Panc1 (cell line): ENCODE measurements at regions not wholly inside any gene's neighbourhood (a gene's known extent, or its start where the extent isn't known, plus 50 kb on each side); places are given as distances from the start of the nearest gene placed in this dataset.

ENCODE experiments used
- ATAC-seq: fragments of 200-7000 bp; cut with Tn5 transposase; 2 replicates; pipeline ENCODE4 v1.9.1; 2020; ENCODE audit warnings: mild to moderate bottlenecking, moderate library complexity
- BruUV-seq: library from RNA; stranded (reverse); fragments of 400-500 nt; replicated peaks from 2 replicates; lab custom pipeline; 2021; lab: Mats Ljungman, UMichigan
- CTCF ChIA-PET: fragments of 300-600 bp; sonication (Branson Sonifier 250); formaldehyde crosslinking; loops from one replicate; lab custom pipeline; 2022; ENCODE audit warnings: antibody characterized with exemption; lab: Charles Lee
- POLR2A ChIA-PET: fragments of 300-600 bp; sonication (Branson Sonifier 250); formaldehyde crosslinking; loops from one replicate; lab custom pipeline; 2022; ENCODE audit warnings: antibody characterized with exemption; lab: Charles Lee
- DNase-seq: peaks from one replicate; pipeline ENCODE4 v3.0.0-alpha.2; 2010; ENCODE audit warnings: low read depth, low spot score
- H3K27ac ChIP-seq: 2 replicates; pipeline ENCODE4 v1.5.1; 2011; ENCODE audit warnings: mild to moderate bottlenecking, low read length, inconsistent platforms
- H3K27me3 ChIP-seq: fragments of 200-500 bp; sonication (Bioruptor generic); 2 replicates; pipeline ENCODE4 v1.6.0; 2014; ENCODE audit warnings: low read length, inconsistent platforms; ENCODE audit not compliant: control insufficient read depth, insufficient read depth
- H3K36me3 ChIP-seq: fragments of 200-500 bp; sonication (Bioruptor generic); 2 replicates; pipeline ENCODE4 v1.5.1; 2014; ENCODE audit warnings: inconsistent platforms, mild to moderate bottlenecking, low read length, moderate library complexity; ENCODE audit not compliant: control insufficient read depth, insufficient read depth
- H3K4me1 ChIP-seq: 2 replicates; pipeline ENCODE4 v1.5.1; 2011; ENCODE audit warnings: inconsistent platforms, mild to moderate bottlenecking, low read length, moderate library complexity; ENCODE audit not compliant: control insufficient read depth, insufficient read depth
- H3K4me3 ChIP-seq, 2 experiments: 2 replicates each; pipeline ENCODE4 v1.5.1; 2011 to 2012; ENCODE audit warnings: low read depth in 2 of 2, low read length in 2 of 2, mild to moderate bottlenecking in 2 of 2, inconsistent platforms in 1 of 2, moderate library complexity in 1 of 2
- H3K9me3 ChIP-seq: fragments of 200-500 bp; sonication (Bioruptor generic); 2 replicates; pipeline ENCODE4 v1.5.1; 2014; ENCODE audit warnings: low read depth, mild to moderate bottlenecking, inconsistent platforms, low read length, moderate library complexity; ENCODE audit not compliant: control insufficient read depth, insufficient read depth
- POLR2AphosphoS5 ChIP-seq: IDR thresholded peaks from 2 replicates; pipeline ENCODE4 v1.6.1; 2012; ENCODE audit warnings: mild to moderate bottlenecking, low read depth, low read length, moderate library complexity
- REST ChIP-seq, 2 experiments: IDR thresholded peaks; 2 replicates each; pipeline ENCODE4 v1.6.1; 2011 to 2012; ENCODE audit warnings: low read depth in 2 of 2, control low read depth in 1 of 2, low read length in 1 of 2, mild to moderate bottlenecking in 1 of 2, moderate library complexity in 1 of 2; ENCODE audit not compliant: insufficient read depth in 1 of 2
- SIN3A ChIP-seq: IDR thresholded peaks from 2 replicates; pipeline ENCODE4 v1.6.1; 2012; ENCODE audit warnings: low read depth, mild to moderate bottlenecking, low read length, moderate library complexity, borderline replicate concordance; ENCODE audit not compliant: insufficient read depth
- TCF7L2 ChIP-seq: IDR thresholded peaks from 2 replicates; pipeline ENCODE4 v1.6.1; 2011; ENCODE audit warnings: mild to moderate bottlenecking, low read depth, low read length, inconsistent platforms
- in situ Hi-C: cut with HindIII; loops from 2 replicates; pipeline ENCODE4 v1.10.0; 2016; ENCODE audit warnings: low sequenced_read_pairs, low pct_unique_long_range_greater_than_20kb
- intact Hi-C: fragments of 100-400 bp; cut with micrococcal nuclease; formaldehyde crosslinking; loops from one replicate; pipeline ENCODE4 v1.10.0; 2022; ENCODE audit not compliant: unreplicated experiment
- TF ChIP-seq, protein P1 (sequence below): fragments of 450-650 bp; IDR thresholded peaks from 2 replicates; pipeline ENCODE4 v1.5.1; 2017; ENCODE audit warnings: mild to moderate bottlenecking

DNA sequence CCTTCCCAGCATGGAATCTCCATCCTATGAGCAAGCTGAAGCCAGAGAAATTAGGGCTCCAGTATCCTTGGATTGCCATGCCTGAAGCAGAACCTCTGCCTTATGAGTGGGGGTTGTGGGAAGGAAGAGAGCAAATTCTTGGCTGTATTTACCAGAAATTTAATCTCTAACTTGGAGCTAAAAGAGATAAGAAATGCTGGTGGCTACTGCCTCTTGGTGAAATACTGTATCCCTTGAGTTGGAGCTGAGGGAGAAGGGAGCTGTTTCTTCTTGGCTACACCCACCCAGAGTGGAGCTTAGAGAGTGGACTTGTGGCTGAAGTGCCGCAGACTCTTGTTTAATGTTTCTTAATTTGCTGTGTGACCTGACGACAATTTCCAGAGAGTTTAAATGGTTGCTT is 447.3 kb downstream of the ARHGEF28 start:
- H3K27me3 ChIP-seq: no peaks in the 10 kb centered on the region
- POLR2A ChIA-PET: no interaction called here
- no peak for DNase-seq

GRCh38 chr5:74072646-74073045 is 446.6 kb downstream of the ARHGEF28 start:
- BruUV-seq: no TSS peak

More for the DNA sequence above, 447.3 kb downstream of the ARHGEF28 start:
- peaks cover 1% of the 10 kb centered on the region for H3K4me1 ChIP-seq
- in situ Hi-C loops (no loop called here), intact Hi-C loops (no loop called here)
- no peaks in the 10 kb centered on the region for H3K36me3 ChIP-seq
- TF ChIP-seq REST (IDR thresholded peaks at IDR 0.05; ENCODE audit: insufficient read depth in 1 of 2, low read depth in 2 of 2, low read length in 1 of 2) (no peak), TCF7L2 (no peak), SIN3A (no peak), POLR2AphosphoS5 (no peak)
- TF ChIP-seq, protein P1, sequence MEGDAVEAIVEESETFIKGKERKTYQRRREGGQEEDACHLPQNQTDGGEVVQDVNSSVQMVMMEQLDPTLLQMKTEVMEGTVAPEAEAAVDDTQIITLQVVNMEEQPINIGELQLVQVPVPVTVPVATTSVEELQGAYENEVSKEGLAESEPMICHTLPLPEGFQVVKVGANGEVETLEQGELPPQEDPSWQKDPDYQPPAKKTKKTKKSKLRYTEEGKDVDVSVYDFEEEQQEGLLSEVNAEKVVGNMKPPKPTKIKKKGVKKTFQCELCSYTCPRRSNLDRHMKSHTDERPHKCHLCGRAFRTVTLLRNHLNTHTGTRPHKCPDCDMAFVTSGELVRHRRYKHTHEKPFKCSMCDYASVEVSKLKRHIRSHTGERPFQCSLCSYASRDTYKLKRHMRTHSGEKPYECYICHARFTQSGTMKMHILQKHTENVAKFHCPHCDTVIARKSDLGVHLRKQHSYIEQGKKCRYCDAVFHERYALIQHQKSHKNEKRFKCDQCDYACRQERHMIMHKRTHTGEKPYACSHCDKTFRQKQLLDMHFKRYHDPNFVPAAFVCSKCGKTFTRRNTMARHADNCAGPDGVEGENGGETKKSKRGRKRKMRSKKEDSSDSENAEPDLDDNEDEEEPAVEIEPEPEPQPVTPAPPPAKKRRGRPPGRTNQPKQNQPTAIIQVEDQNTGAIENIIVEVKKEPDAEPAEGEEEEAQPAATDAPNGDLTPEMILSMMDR: no peak
- ATAC-seq: no peak
- H3K9me3 ChIP-seq: no peaks in the 10 kb centered on the region
- no peak overlapping the region for H3K27ac ChIP-seq
- no peak overlapping the region for H3K4me3 ChIP-seq
- CTCF ChIA-PET: interaction anchor here (0.6 kb wide), 1 partner anchor 31 kb away, joined by 4 read pairs; no protein-coding TSS in a partner anchor
- no TSS peak for BruUV-seq

More at GRCh38 chr5:74072646-74073045, 446.6 kb downstream of the ARHGEF28 start:
- Histone ChIP-seq H3K4me3 (no peak overlapping the region), H3K27ac (no peak overlapping the region), H3K36me3 (no peaks in the 10 kb centered on the region), H3K27me3 (no peaks in the 10 kb centered on the region), H3K4me1 (peaks cover 7% of the 10 kb centered on the region), H3K9me3 (no peaks in the 10 kb centered on the region)
- ChIA-PET POLR2A (no interaction called here), CTCF (interaction anchor here (0.6 kb wide), 1 partner anchor 32 kb away, joined by 4 read pairs; no protein-coding TSS in a partner anchor)
- DNase-seq: no peak
- no peak for ATAC-seq
- intact Hi-C loops: no loop called here
- in situ Hi-C loops: no loop called here
- TF ChIP-seq, protein P1: no peak
- TF ChIP-seq SIN3A (no peak), REST (IDR thresholded peaks at IDR 0.05; ENCODE audit: insufficient read depth in 1 of 2, low read depth in 2 of 2, low read length in 1 of 2) (no peak), POLR2AphosphoS5 (no peak), TCF7L2 (no peak)
